Activated CD4-positive, alpha-beta T cell treated with anti-CD3 and anti-CD28 coated beads, Interleukin-2, amount 10 ng/mL, durations not matched to agents 7 days and 5 days (primary cell): ENCODE measurements at regions not wholly inside any gene's neighbourhood (a gene's known extent, or its start where the extent isn't known, plus 50 kb on each side); places are given as distances from the start of the nearest gene placed in this dataset.
"Not testable (repeated sequence)": the region's sequence is repeated elsewhere in the genome, so short reads cannot be mapped to it uniquely, and the experiment has no call there.

ENCODE experiments used
- CTCF ChIA-PET: fragments of 350-600 bp; sonication (Branson Sonifier 250); formaldehyde crosslinking; loops from one replicate; lab custom pipeline; 2021; ENCODE audit warnings: antibody characterized with exemption; lab: Charles Lee
- POLR2A ChIA-PET: fragments of 350-600 bp; sonication (Branson Sonifier 250); formaldehyde crosslinking; loops from one replicate; lab custom pipeline; 2021; ENCODE audit warnings: antibody characterized with exemption; lab: Charles Lee
- DNase-seq: peaks from one replicate; pipeline ENCODE4 v3.0.0-alpha.2; 2020
- H3K27ac Mint-ChIP-seq: one replicate; pipeline ENCODE4 v1.8.0; 2021; ENCODE audit warnings: mild to moderate bottlenecking, moderate library complexity, mixed read lengths
- H3K27me3 Mint-ChIP-seq: one replicate; pipeline ENCODE4 v1.8.0; 2021; ENCODE audit warnings: mixed read lengths
- H3K36me3 Mint-ChIP-seq: one replicate; pipeline ENCODE4 v1.8.0; 2021; ENCODE audit warnings: low read depth, mixed read lengths
- H3K4me1 Mint-ChIP-seq: one replicate; pipeline ENCODE4 v1.8.0; 2021; ENCODE audit warnings: mixed read lengths
- H3K4me3 Mint-ChIP-seq: one replicate; pipeline ENCODE4 v1.8.0; 2021; ENCODE audit warnings: mild to moderate bottlenecking, moderate library complexity, mixed read lengths
- H3K9me3 Mint-ChIP-seq: one replicate; pipeline ENCODE4 v1.8.0; 2021; ENCODE audit warnings: mixed read lengths

DNA sequence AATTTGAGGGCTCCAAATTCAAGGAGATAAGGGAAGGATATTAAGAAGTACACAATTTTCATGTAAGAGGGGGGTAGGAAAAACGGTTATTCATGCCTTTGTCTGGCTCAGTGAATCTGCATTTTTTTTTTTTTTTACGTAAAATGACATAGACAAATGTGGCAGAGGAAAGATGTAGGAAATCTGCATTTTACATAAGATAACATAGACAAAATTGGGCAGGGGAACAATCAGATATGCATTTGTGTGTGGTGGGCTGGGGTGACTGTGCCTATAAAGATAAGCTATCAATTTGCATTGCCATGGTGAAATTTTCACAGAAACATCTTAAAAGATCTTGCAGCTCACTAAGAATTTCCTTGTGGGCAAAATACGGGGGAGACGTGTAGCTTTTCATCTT is 92.7 kb upstream of the GPR141 start:
- no peak overlapping the region for H3K4me3 Mint-ChIP-seq
- H3K36me3 Mint-ChIP-seq = no peaks in the 10 kb centered on the region
- no peak for DNase-seq
- H3K27ac Mint-ChIP-seq = no peak overlapping the region
- no peaks in the 10 kb centered on the region for H3K9me3 Mint-ChIP-seq
- ChIA-PET CTCF (no interaction called here), POLR2A (no interaction called here)
- H3K27me3 Mint-ChIP-seq = peaks cover 8% of the 10 kb centered on the region
- H3K4me1 Mint-ChIP-seq = no peaks in the 10 kb centered on the region

DNA sequence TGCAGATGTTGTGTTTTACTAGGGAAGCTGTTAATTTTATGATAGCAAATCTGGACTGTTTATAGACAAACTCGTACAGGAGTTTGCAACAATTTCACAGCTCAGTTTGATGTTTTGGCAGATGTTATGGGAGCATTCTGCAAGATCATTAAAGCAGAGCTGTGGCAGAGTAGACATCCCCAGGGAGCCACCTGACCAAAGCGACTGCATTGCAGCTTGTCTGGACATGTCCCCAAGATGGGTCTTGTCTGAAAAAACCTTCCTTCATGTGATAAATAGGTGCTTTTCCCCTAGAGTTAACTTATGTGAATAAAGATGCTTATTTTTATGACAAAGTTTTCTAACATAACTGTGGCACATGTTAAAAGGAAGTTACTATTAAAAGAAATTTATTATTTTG is 91.2 kb upstream of the GPR141 start:
- POLR2A ChIA-PET = no interaction called here
- CTCF ChIA-PET = no interaction called here

DNA sequence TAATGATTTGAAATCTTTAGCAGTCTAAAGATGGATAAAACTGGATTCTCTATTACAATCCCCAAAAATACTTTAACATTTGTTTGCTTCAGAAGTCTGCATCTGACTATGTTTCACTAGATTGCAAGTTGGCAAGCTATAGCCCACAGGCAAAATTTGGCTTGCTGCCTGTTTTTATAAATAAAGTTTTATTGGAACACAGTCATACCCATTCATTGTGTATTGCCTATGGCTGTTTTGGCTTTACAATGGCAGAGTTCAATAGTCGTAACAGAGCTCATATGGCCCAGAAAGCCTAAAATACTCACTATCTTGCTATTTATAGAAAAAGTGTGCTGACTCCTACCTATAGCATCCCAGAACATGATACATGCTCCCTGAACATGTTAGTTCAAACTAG is 89.0 kb upstream of the GPR141 start:
- peaks cover 3% of the 10 kb centered on the region for H3K27me3 Mint-ChIP-seq
- H3K36me3 Mint-ChIP-seq = no peaks in the 10 kb centered on the region
- H3K9me3 Mint-ChIP-seq = no peaks in the 10 kb centered on the region
- H3K4me1 Mint-ChIP-seq = no peaks in the 10 kb centered on the region
- DNase-seq = no peak
- ChIA-PET POLR2A (no interaction called here), CTCF (no interaction called here)
- H3K27ac Mint-ChIP-seq = no peak overlapping the region
- H3K4me3 Mint-ChIP-seq = no peak overlapping the region

More for the DNA sequence above, 91.2 kb upstream of the GPR141 start:
- Mint-ChIP-seq H3K4me3 (no peak overlapping the region), H3K36me3 (no peaks in the 10 kb centered on the region), H3K27ac (no peak overlapping the region), H3K27me3 (peaks cover 8% of the 10 kb centered on the region), H3K4me1 (no peaks in the 10 kb centered on the region), H3K9me3 (no peaks in the 10 kb centered on the region)
- no peak for DNase-seq

DNA sequence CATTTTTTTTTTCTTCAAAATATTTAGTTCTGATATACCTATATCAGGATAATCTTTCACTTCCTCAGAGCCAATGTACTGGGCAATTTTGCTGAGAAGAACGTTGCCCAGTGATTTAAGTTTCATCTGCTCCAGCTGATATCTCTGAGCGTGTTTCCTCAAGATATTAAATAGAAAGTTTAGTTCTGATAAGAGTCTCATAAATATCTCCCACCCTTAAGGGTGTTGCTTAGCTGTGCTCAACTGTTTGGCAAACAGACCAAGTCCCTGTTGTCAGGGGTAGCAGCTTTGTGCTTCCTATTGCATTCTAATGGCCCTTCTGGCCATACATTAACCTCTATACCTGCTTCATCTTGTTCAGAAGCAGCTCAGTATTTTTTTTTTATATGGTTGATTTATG is 84.7 kb upstream of the GPR141 start:
- ChIA-PET POLR2A (no interaction called here), CTCF (no interaction called here)
- Mint-ChIP-seq H3K9me3 (no peaks in the 10 kb centered on the region), H3K27ac (no peak overlapping the region), H3K4me1 (no peaks in the 10 kb centered on the region), H3K36me3 (no peaks in the 10 kb centered on the region), H3K4me3 (no peak overlapping the region), H3K27me3 (peaks cover 10% of the 10 kb centered on the region)
- no peak for DNase-seq

DNA sequence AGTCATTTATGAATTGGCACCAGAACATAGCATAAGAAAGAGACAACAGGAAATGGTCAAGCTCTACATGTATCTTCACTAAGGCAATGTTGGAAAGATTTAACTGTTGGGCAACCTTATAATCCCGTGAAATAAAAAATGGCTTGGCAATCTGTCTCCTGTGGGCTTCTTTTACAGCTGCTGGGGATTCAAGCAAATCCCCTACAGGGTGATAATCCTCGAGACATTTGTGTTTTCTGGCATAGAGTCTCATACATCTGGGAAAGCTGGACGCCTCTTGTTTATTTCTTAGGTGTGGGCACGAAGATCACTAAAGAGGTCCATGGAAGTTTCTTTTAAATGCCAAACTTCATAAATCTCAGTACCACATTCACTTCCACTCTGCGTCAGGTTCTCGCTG is 82.2 kb upstream of the GPR141 start:
- no peak for DNase-seq
- Mint-ChIP-seq H3K4me1 (no peaks in the 10 kb centered on the region), H3K27ac (no peak overlapping the region), H3K36me3 (no peaks in the 10 kb centered on the region), H3K4me3 (no peak overlapping the region), H3K27me3 (peaks cover 12% of the 10 kb centered on the region), H3K9me3 (no peaks in the 10 kb centered on the region)
- ChIA-PET CTCF (no interaction called here), POLR2A (no interaction called here)

DNA sequence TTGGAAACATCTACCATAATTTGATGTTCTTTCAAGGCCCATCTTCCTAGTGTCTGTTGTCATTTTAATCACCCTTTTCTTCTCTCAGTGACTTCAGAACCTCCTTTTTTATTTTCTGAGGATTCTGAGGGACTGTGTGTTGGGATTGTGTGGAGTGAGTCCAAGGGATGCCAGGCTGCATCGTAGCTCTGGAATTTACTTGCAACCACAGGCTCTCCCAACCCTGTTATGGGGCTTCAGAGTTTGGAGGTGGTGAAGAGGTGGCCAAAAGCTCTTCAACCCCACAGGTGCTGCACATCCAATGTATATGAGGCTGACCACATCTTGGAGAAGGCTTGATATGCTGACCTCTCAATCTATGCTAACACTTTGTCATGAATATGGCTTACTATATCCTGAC is 79.5 kb upstream of the GPR141 start:
- Mint-ChIP-seq H3K9me3 (no peaks in the 10 kb centered on the region), H3K27me3 (peaks cover 12% of the 10 kb centered on the region), H3K4me1 (no peaks in the 10 kb centered on the region), H3K36me3 (no peaks in the 10 kb centered on the region), H3K4me3 (no peak overlapping the region), H3K27ac (no peak overlapping the region)
- ChIA-PET CTCF (no interaction called here), POLR2A (no interaction called here)
- DNase-seq = no peak

DNA sequence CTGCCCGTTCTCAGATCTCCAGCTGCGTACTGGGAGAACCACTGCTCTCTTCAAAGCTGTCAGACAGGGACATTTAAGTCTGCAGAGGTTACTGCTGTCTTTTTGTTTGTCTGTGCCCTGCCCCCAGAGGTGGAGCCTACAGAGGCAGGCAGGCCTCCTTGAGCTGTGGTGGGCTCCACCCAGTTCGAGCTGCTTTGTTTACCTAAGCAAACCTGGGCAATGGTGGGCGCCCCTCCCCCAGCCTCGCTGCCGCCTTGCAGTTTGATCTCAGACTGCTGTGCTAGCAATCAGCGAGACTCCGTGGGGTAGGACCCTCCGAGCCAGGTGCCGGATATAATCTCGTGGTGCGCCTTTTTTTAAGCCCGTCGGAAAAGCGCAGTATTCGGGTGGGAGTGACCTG is 66.2 kb upstream of the GPR141 start:
- H3K36me3 Mint-ChIP-seq, H3K27me3 Mint-ChIP-seq, CTCF ChIA-PET, H3K4me1 Mint-ChIP-seq, DNase-seq, POLR2A ChIA-PET, H3K4me3 Mint-ChIP-seq, H3K9me3 Mint-ChIP-seq, H3K27ac Mint-ChIP-seq: not testable (repeated sequence)

DNA sequence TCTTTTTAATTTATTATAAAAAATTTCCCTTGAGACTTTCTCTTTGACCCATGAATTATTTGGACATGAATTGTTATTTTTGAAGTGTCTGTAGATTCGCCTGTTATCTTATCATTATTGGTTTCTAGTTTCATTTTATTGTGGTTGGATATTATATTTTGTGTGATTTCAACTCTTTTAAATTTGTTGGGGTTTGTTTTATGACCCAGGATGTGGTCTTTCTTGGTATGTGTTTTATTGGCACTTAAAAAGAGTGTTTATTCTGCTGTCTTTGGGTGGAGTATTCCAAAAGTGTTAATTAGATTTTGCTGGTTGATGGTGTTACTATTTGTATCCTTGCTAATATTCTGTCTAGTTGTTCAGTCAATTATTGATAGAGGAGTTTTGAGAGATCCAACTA is 50.5 kb upstream of the GPR141 start:
- POLR2A ChIA-PET = no interaction called here
- H3K36me3 Mint-ChIP-seq = no peaks in the 10 kb centered on the region

More for the DNA sequence above, 50.5 kb upstream of the GPR141 start:
- Mint-ChIP-seq H3K27ac (no peak overlapping the region), H3K27me3 (peaks cover 24% of the 10 kb centered on the region), H3K9me3 (no peaks in the 10 kb centered on the region), H3K4me1 (no peaks in the 10 kb centered on the region), H3K4me3 (no peak overlapping the region)
- CTCF ChIA-PET = no interaction called here
- DNase-seq = no peak
